WTC11 (cell line): ENCODE measurements at regions not wholly inside any gene's neighbourhood (a gene's known extent, or its start where the extent isn't known, plus 50 kb on each side); places are given as distances from the start of the nearest gene placed in this dataset.

Experiments used
- ATAC-seq: fragments of 200-7000 bp; cut with Tn5 transposase; 2 replicates; pipeline ENCODE4 v1.10.0; 2021; ENCODE audit warnings: mild to moderate bottlenecking, moderate library complexity
- CTCF ChIA-PET: fragments of 300-600 bp; sonication (Branson Sonifier 250); formaldehyde crosslinking; loops from one replicate; lab custom pipeline; 2021; ENCODE audit warnings: antibody characterized with exemption; lab: Charles Lee
- POLR2A ChIA-PET: fragments of 350-600 bp; sonication (Branson Sonifier 250); formaldehyde crosslinking; loops from one replicate; lab custom pipeline; 2021; ENCODE audit warnings: antibody characterized with exemption; lab: Charles Lee
- DNase-seq: peaks from one replicate; pipeline ENCODE4 v3.0.0; 2021; ENCODE audit warnings: low spot score
- H3K27ac Mint-ChIP-seq: 2 replicates; pipeline ENCODE4 v1.8.0; 2021; ENCODE audit warnings: mixed read lengths
- H3K27me3 Mint-ChIP-seq: 2 replicates; pipeline ENCODE4 v1.8.0; 2021; ENCODE audit warnings: low read depth, mild to moderate bottlenecking, moderate library complexity, mixed read lengths
- H3K36me3 Mint-ChIP-seq: 2 replicates; pipeline ENCODE4 v1.8.0; 2021; ENCODE audit warnings: mixed read lengths
- H3K4me1 Mint-ChIP-seq: 2 replicates; pipeline ENCODE4 v1.8.0; 2022; ENCODE audit warnings: mixed read lengths
- H3K4me3 Mint-ChIP-seq: 2 replicates; pipeline ENCODE4 v1.8.0; 2021; ENCODE audit warnings: mild to moderate bottlenecking, moderate library complexity, mixed read lengths
- H3K9me3 Mint-ChIP-seq: 2 replicates; pipeline ENCODE4 v1.8.0; 2021; ENCODE audit warnings: mixed read lengths
- AR ChIP-seq: fragments of 250-450 bp; sonication (Bioruptor Pico); IDR thresholded peaks from 2 replicates; pipeline ENCODE4 v1.9.0; 2021; ENCODE audit warnings: mild to moderate bottlenecking
- CDX4 ChIP-seq: fragments of 250-450 bp; sonication (Bioruptor Pico); IDR thresholded peaks from 2 replicates; pipeline ENCODE4 v1.9.0; 2021; ENCODE audit warnings: moderate library complexity, mild to moderate bottlenecking, inconsistent platforms, borderline replicate concordance
- E2F1 ChIP-seq: sonication (generic); formaldehyde crosslinking; IDR thresholded peaks from 2 replicates; pipeline ENCODE4 v1.8.0; 2022; ENCODE audit warnings: mild to moderate bottlenecking, missing genetic modification reagents
- E2F4 ChIP-seq: sonication (generic); formaldehyde crosslinking; IDR thresholded peaks from 2 replicates; pipeline ENCODE4 v1.8.1; 2022; ENCODE audit warnings: low read depth, mild to moderate bottlenecking, moderate library complexity, missing genetic modification reagents, borderline replicate concordance
- ELF4 ChIP-seq: sonication (generic); formaldehyde crosslinking; IDR thresholded peaks from 2 replicates; pipeline ENCODE4 v1.8.1; 2022; ENCODE audit warnings: low read depth, mild to moderate bottlenecking, moderate library complexity, missing genetic modification reagents
- EMX1 ChIP-seq: fragments of 250-450 bp; sonication (Bioruptor Pico); IDR thresholded peaks from 2 replicates; pipeline ENCODE4 v1.8.0; 2021; ENCODE audit warnings: mild to moderate bottlenecking
- ESRRA ChIP-seq: sonication (generic); formaldehyde crosslinking; IDR thresholded peaks from 2 replicates; pipeline ENCODE4 v1.8.1; 2022; ENCODE audit warnings: mild to moderate bottlenecking, missing genetic modification reagents, borderline replicate concordance
- IRF1 ChIP-seq: sonication (generic); formaldehyde crosslinking; IDR thresholded peaks from 2 replicates; pipeline ENCODE4 v1.8.0; 2023; ENCODE audit warnings: missing genetic modification reagents
- JUN ChIP-seq: sonication (generic); formaldehyde crosslinking; IDR thresholded peaks from 2 replicates; pipeline ENCODE4 v1.8.0; 2023; ENCODE audit warnings: mild to moderate bottlenecking, missing genetic modification reagents
- NR3C1 ChIP-seq: sonication (generic); formaldehyde crosslinking; conservative IDR thresholded peaks from 2 replicates; pipeline ENCODE4 v1.8.1; 2023; ENCODE audit warnings: low read depth, mild to moderate bottlenecking, missing genetic modification reagents
- PREB ChIP-seq: sonication (generic); formaldehyde crosslinking; IDR thresholded peaks from 2 replicates; pipeline ENCODE4 v1.8.1; 2022; ENCODE audit warnings: mild to moderate bottlenecking, missing genetic modification reagents, moderate library complexity, borderline replicate concordance
- SOX15 ChIP-seq: fragments of 250-450 bp; sonication (Bioruptor Pico); IDR thresholded peaks from 2 replicates; pipeline ENCODE4 v1.9.0; 2021; ENCODE audit warnings: mild to moderate bottlenecking
- ZBTB43 ChIP-seq: sonication (generic); formaldehyde crosslinking; IDR thresholded peaks from 2 replicates; pipeline ENCODE4 v1.8.1; 2023; ENCODE audit warnings: mild to moderate bottlenecking, missing genetic modification reagents
- ZNF281 ChIP-seq: sonication (generic); formaldehyde crosslinking; IDR thresholded peaks from 2 replicates; pipeline ENCODE4 v1.8.0; 2023; ENCODE audit warnings: mild to moderate bottlenecking, missing genetic modification reagents

GRCh38 chr15:36301947-36302346, 277.5 kb upstream of the CDIN1 start (continued):
- TF ChIP-seq ZBTB43 (CRISPR knock-in tag) (no peak), IRF1 (CRISPR knock-in tag) (no peak), JUN (CRISPR knock-in tag) (no peak)

- Mint-ChIP-seq H3K27me3 (no peaks in the 10 kb centered on the region), H3K36me3 (no peaks in the 10 kb centered on the region), H3K4me1 (no peaks in the 10 kb centered on the region), H3K4me3 (no peak overlapping the region), H3K9me3 (peaks cover 8% of the 10 kb centered on the region), H3K27ac (no peak overlapping the region)
- no peak for TF ChIP-seq E2F4 (CRISPR knock-in tag)
- TF ChIP-seq CDX4 (CRISPR knock-in tag): no peak
- no peak for TF ChIP-seq E2F1 (CRISPR knock-in tag)
- TF ChIP-seq EMX1: no peak
- TF ChIP-seq ZNF281 (CRISPR knock-in tag): no peak
- ChIA-PET CTCF (no interaction called here), POLR2A (no interaction called here)
- DNase-seq (no peak), ATAC-seq (no peak)
Observed at GRCh38 chr15:36313021-36313420, 266.4 kb upstream of the CDIN1 start.

GRCh38 chr15:36313736-36314280, 265.6 kb upstream of the CDIN1 start:
- no peaks in the 10 kb centered on the region for H3K27me3 Mint-ChIP-seq
- CTCF ChIA-PET: no interaction called here

More at GRCh38 chr15:36313736-36314280, 265.6 kb upstream of the CDIN1 start:
- no peak for ATAC-seq
- POLR2A ChIA-PET: no interaction called here
- no peak for DNase-seq
- H3K27ac Mint-ChIP-seq: no peak overlapping the region
- H3K36me3 Mint-ChIP-seq: no peaks in the 10 kb centered on the region
- no peaks in the 10 kb centered on the region for H3K4me1 Mint-ChIP-seq
- TF ChIP-seq AR (CRISPR knock-in tag) (no peak), PREB (no peak), ELF4 (CRISPR knock-in tag) (no peak), SOX15 (CRISPR knock-in tag) (no peak), ZBTB43 (CRISPR knock-in tag) (no peak), E2F4 (CRISPR knock-in tag) (no peak), NR3C1 (no peak), ESRRA (CRISPR knock-in tag) (no peak)
- no peak overlapping the region for H3K4me3 Mint-ChIP-seq
- peaks cover 4% of the 10 kb centered on the region for H3K9me3 Mint-ChIP-seq
